ENCODE measurements at regions not wholly inside any gene's neighbourhood (a gene's known extent, or its start where the extent isn't known, plus 50 kb on each side); places are given as distances from the start of the nearest gene placed in this dataset.

- TF ChIP-seq NFYB (IDR thresholded peaks at IDR 0.05; ENCODE audit: insufficient read depth, low read depth, low read length) (no peak), SMARCA5 (IDR thresholded peaks at IDR 0.05) (no peak), CTCF (IDR thresholded peaks at IDR 0.05 in 2 of 3, conservative IDR thresholded peaks at IDR 0.05 in 1 of 3; ENCODE audit: control insufficient read depth in 2 of 3, extremely low read depth in 1 of 3, insufficient read depth in 1 of 3, low read depth in 3 of 3, low read length in 3 of 3) (no peak), BACH1 (IDR thresholded peaks at IDR 0.05; ENCODE audit: borderline replicate concordance) (no peak), JUND (IDR thresholded peaks at IDR 0.05; ENCODE audit: low read depth, low read length) (no peak), PBX3 (IDR thresholded peaks at IDR 0.05; ENCODE audit: insufficient replicate concordance, low read depth, low read length) (no peak), USF1 (IDR thresholded peaks at IDR 0.05; ENCODE audit: borderline replicate concordance, extremely low read length, insufficient read depth, low read depth, low read length) (no peak), CHD2 (IDR thresholded peaks at IDR 0.05; ENCODE audit: borderline replicate concordance, low read depth, low read length) (no peak), SMC3 (IDR thresholded peaks at IDR 0.05; ENCODE audit: borderline replicate concordance, low read length) (no peak)
These were observed 52.3 kb upstream of the PIP4K2A start for GRCh38 chr10:22766693-22767092.
